ENCODE measurements at regions not wholly inside any gene's neighbourhood (a gene's known extent, or its start where the extent isn't known, plus 50 kb on each side); places are given as distances from the start of the nearest gene placed in this dataset.

GRCh38 chrX:102883491-102883890 lies 53.6 kb upstream of the RAB40AL start:
- H3K36me3 Mint-ChIP-seq = no peaks in the 10 kb centered on the region; the same call in 1 of the 2 replicates
- DNase-seq (ENCODE audit: low spot score) (no peak), ATAC-seq (no peak)
- H3K4me1 Mint-ChIP-seq = no peaks in the 10 kb centered on the region
- TF ChIP-seq FOXP4 (CRISPR knock-in tag; IDR thresholded peaks at IDR 0.05) (no peak), OVOL2 (CRISPR knock-in tag; IDR thresholded peaks at IDR 0.05; ENCODE audit: borderline replicate concordance) (no peak), ZNF121 (CRISPR knock-in tag; IDR thresholded peaks at IDR 0.05) (no peak), ZMAT4 (CRISPR knock-in tag; IDR thresholded peaks at IDR 0.05) (no peak), STAT6 (CRISPR knock-in tag; conservative IDR thresholded peaks at IDR 0.05; ENCODE audit: low read depth) (no peak), TP53 (CRISPR knock-in tag; IDR thresholded peaks at IDR 0.05) (no peak), CREB1 (CRISPR knock-in tag; IDR thresholded peaks at IDR 0.05) (no peak), MYBL2 (CRISPR knock-in tag; IDR thresholded peaks at IDR 0.05) (no peak), ZNF396 (CRISPR knock-in tag; IDR thresholded peaks at IDR 0.05; ENCODE audit: borderline replicate concordance) (no peak), GRHL2 (CRISPR knock-in tag; IDR thresholded peaks at IDR 0.05; ENCODE audit: insufficient replicate concordance, severe bottlenecking) (no peak), SMAD4 (CRISPR knock-in tag; IDR thresholded peaks at IDR 0.05) (no peak), PRRX2 (CRISPR knock-in tag; IDR thresholded peaks at IDR 0.05) (no peak), AFF4 (CRISPR knock-in tag; IDR thresholded peaks at IDR 0.05; ENCODE audit: borderline replicate concordance) (no peak), MXD4 (CRISPR knock-in tag; IDR thresholded peaks at IDR 0.05; ENCODE audit: borderline replicate concordance) (no peak)
- no peaks in the 10 kb centered on the region for H3K9me3 Mint-ChIP-seq
- H3K27me3 Mint-ChIP-seq (ENCODE audit: low read depth) = no peaks in the 10 kb centered on the region
- CTCF ChIA-PET = no interaction called here
- no peak overlapping the region for H3K27ac Mint-ChIP-seq
- POLR2A ChIA-PET = no interaction called here
- H3K4me3 Mint-ChIP-seq = no peak overlapping the region
